ENCODE measurements at regions not wholly inside any gene's neighbourhood (a gene's known extent, or its start where the extent isn't known, plus 50 kb on each side); places are given as distances from the start of the nearest gene placed in this dataset.

DNA sequence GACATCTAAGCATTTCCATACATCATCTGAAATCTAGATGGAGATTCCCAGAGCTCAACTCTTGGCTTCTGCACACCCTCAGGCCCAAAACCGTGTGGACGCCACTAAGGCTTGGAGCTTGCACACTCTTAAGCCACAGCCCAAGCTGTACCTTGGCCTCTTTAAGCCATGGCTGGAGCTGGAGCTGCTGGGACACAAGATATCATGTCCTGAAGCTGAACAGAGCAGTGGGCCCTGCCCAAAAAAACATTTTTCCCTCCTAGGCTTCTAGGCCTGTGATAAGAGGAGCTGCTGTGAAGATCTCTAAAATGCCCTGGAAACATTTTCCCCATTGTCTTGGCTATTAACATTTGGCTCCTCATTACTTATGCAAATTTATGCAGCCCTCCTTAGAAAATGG lies 188.7 kb upstream of the MBNL1 start:
- TF ChIP-seq, protein P1, sequence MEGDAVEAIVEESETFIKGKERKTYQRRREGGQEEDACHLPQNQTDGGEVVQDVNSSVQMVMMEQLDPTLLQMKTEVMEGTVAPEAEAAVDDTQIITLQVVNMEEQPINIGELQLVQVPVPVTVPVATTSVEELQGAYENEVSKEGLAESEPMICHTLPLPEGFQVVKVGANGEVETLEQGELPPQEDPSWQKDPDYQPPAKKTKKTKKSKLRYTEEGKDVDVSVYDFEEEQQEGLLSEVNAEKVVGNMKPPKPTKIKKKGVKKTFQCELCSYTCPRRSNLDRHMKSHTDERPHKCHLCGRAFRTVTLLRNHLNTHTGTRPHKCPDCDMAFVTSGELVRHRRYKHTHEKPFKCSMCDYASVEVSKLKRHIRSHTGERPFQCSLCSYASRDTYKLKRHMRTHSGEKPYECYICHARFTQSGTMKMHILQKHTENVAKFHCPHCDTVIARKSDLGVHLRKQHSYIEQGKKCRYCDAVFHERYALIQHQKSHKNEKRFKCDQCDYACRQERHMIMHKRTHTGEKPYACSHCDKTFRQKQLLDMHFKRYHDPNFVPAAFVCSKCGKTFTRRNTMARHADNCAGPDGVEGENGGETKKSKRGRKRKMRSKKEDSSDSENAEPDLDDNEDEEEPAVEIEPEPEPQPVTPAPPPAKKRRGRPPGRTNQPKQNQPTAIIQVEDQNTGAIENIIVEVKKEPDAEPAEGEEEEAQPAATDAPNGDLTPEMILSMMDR (IDR thresholded peaks at IDR 0.05; ENCODE audit: control extremely low read depth in 1 of 3, insufficient read depth in 1 of 3, low read depth in 1 of 3, low read length in 3 of 3) = no peak
- TF ChIP-seq, protein P2, sequence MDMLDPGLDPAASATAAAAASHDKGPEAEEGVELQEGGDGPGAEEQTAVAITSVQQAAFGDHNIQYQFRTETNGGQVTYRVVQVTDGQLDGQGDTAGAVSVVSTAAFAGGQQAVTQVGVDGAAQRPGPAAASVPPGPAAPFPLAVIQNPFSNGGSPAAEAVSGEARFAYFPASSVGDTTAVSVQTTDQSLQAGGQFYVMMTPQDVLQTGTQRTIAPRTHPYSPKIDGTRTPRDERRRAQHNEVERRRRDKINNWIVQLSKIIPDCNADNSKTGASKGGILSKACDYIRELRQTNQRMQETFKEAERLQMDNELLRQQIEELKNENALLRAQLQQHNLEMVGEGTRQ (IDR thresholded peaks at IDR 0.05; ENCODE audit: low read length) = no peak
- TF ChIP-seq CHD2 (IDR thresholded peaks at IDR 0.05; ENCODE audit: low read length) = no peak
- no peak for TF ChIP-seq CEBPB (IDR thresholded peaks at IDR 0.05; ENCODE audit: low read depth, low read length)
- no peak for TF ChIP-seq GABPA (IDR thresholded peaks at IDR 0.05; ENCODE audit: borderline replicate concordance, insufficient read depth, low read length)
- TF ChIP-seq EZH2 (IDR thresholded peaks at IDR 0.05; ENCODE audit: low read depth, low read length, severe bottlenecking) = no peak
- no peak for TF ChIP-seq JUND (IDR thresholded peaks at IDR 0.05; ENCODE audit: low read length)
- no peak for TF ChIP-seq CBX5 (IDR thresholded peaks at IDR 0.05; ENCODE audit: low read depth, low read length)
- no peak for TF ChIP-seq EP300 (IDR thresholded peaks at IDR 0.05; ENCODE audit: borderline replicate concordance in 1 of 2, low read depth in 2 of 2, low read length in 2 of 2)
- no peak for TF ChIP-seq FOSL1 (IDR thresholded peaks at IDR 0.05; ENCODE audit: insufficient read depth, low read depth, low read length)
- TF ChIP-seq POLR2AphosphoS5 (IDR thresholded peaks at IDR 0.05; ENCODE audit: low read depth, low read length) = no peak
- no peak for TF ChIP-seq SIN3A (conservative IDR thresholded peaks at IDR 0.05 in 1 of 2, IDR thresholded peaks at IDR 0.05 in 1 of 2; ENCODE audit: low read depth in 1 of 2, low read length in 2 of 2)
- TF ChIP-seq SP2 (IDR thresholded peaks at IDR 0.05; ENCODE audit: low read length) = no peak
- no peak for TF ChIP-seq NANOG (IDR thresholded peaks at IDR 0.05; ENCODE audit: insufficient read depth, low read depth, low read length, poor library complexity, severe bottlenecking)
